ENCODE measurements at regions not wholly inside any gene's neighbourhood (a gene's known extent, or its start where the extent isn't known, plus 50 kb on each side); places are given as distances from the start of the nearest gene placed in this dataset.

DNA sequence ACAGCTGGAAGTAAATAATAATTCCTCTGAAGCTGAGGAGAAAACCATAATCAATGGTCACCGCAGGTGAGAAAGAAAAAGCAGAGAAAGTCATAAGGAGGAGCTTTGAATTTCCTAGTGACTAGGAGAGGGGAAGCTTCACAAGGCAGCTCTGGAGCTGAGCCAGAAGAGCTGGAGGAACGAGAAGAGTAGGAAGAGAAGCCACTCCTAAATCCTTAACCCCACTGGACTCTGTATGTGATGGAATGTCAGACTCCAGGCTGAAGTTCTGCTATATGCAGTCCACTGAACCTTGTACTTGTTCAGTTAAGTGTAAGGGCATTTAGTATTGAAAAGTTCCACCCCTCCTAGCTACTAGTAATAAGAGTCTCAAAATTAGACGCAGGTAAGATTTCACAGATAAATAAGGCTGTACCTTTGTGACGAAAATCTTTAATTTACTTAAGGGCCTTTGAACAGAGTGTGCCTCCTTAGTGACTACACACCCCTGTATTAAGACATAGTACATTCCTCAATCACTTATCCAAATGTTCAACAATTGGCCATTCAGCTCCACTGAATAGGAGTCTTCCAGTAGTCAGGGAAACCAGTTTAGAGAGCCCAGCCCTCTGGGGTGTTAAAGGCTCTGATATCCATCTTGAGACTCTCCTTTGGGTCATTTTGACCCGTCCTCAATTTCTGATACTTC is 71.4 kb upstream of the UFL1 start:
- Histone ChIP-seq H3K27me3 (ENCODE audit: insufficient read depth, low read length) (no peaks in the 10 kb centered on the region), H2AFZ (ENCODE audit: low read length) (no peak overlapping the region), H3K4me3 (ENCODE audit: insufficient read depth, low read length) (no peak overlapping the region), H4K20me1 (ENCODE audit: insufficient read depth, low read length) (no peaks in the 10 kb centered on the region), H3K36me3 (ENCODE audit: insufficient read depth, low read length) (no peaks in the 10 kb centered on the region), H3K79me2 (ENCODE audit: insufficient read depth, low read length) (no peaks in the 10 kb centered on the region), H3K4me2 (ENCODE audit: insufficient read depth, low read length) (no peak overlapping the region), H3K9me3 (ENCODE audit: low read depth, low read length) (peaks cover 4% of the 10 kb centered on the region), H3K4me1 (ENCODE audit: insufficient read depth, low read length) (no peaks in the 10 kb centered on the region), H3K27ac (ENCODE audit: low read depth, low read length) (no peak overlapping the region)
- no peak for DNase-seq (ENCODE audit: insufficient read length, low spot score, missing footprints)
- TF ChIP-seq, protein P1, sequence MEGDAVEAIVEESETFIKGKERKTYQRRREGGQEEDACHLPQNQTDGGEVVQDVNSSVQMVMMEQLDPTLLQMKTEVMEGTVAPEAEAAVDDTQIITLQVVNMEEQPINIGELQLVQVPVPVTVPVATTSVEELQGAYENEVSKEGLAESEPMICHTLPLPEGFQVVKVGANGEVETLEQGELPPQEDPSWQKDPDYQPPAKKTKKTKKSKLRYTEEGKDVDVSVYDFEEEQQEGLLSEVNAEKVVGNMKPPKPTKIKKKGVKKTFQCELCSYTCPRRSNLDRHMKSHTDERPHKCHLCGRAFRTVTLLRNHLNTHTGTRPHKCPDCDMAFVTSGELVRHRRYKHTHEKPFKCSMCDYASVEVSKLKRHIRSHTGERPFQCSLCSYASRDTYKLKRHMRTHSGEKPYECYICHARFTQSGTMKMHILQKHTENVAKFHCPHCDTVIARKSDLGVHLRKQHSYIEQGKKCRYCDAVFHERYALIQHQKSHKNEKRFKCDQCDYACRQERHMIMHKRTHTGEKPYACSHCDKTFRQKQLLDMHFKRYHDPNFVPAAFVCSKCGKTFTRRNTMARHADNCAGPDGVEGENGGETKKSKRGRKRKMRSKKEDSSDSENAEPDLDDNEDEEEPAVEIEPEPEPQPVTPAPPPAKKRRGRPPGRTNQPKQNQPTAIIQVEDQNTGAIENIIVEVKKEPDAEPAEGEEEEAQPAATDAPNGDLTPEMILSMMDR (IDR thresholded peaks at IDR 0.05; ENCODE audit: extremely low read depth, low read depth, low read length) = no peak

DNA sequence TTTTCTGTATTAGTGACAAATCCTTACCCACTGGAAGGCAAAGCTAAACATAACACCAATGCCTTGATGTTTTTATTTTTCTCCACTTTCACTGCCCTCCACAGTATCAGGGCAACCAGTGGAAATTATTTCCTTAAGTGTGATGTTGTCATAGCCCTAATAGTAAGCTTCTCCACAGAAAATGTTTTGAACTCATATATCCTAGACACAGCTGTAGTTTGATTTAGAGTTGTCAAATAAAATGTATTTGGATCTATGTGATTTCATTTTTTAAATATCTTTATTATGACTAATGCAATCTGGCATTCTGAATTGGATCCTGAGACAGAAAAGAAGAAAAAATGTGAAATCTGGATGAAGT is 70.9 kb upstream of the UFL1 start:
- Histone ChIP-seq H3K4me1 (ENCODE audit: insufficient read depth, low read length) (no peaks in the 10 kb centered on the region), H3K4me3 (ENCODE audit: insufficient read depth, low read length) (no peak overlapping the region), H2AFZ (ENCODE audit: low read length) (no peak overlapping the region), H3K4me2 (ENCODE audit: insufficient read depth, low read length) (no peak overlapping the region), H3K27me3 (ENCODE audit: insufficient read depth, low read length) (no peaks in the 10 kb centered on the region), H3K36me3 (ENCODE audit: insufficient read depth, low read length) (no peaks in the 10 kb centered on the region), H3K79me2 (ENCODE audit: insufficient read depth, low read length) (no peaks in the 10 kb centered on the region), H4K20me1 (ENCODE audit: insufficient read depth, low read length) (no peaks in the 10 kb centered on the region), H3K9me3 (ENCODE audit: low read depth, low read length) (peaks cover 4% of the 10 kb centered on the region), H3K27ac (ENCODE audit: low read depth, low read length) (no peak overlapping the region)
- TF ChIP-seq, protein P1 (IDR thresholded peaks at IDR 0.05; ENCODE audit: extremely low read depth, low read depth, low read length) = no peak
- DNase-seq (ENCODE audit: insufficient read length, low spot score, missing footprints) = no peak

DNA sequence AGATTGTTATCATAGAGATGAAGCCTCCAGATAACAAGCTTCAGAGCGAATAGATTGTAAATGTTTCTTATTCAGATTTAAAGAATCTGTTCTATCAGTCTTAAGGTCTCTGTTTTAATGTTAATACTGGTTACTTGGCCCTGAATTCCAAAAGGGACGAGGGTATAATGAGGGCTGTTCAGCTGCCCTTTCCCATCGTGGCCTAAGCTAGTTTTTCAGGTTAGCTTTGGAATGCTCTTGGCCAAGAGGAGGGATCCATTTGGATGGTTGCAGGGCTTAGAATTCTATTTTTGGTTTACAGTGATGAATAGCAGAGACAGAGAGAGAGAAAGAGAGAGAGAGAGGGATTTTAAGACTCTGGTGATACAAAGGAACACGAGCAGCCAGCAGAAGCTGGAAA is 62.8 kb upstream of the UFL1 start:
- Histone ChIP-seq H2AFZ (ENCODE audit: low read length) (no peak overlapping the region), H3K9me3 (ENCODE audit: low read depth, low read length) (peaks cover 3% of the 10 kb centered on the region)

DNA sequence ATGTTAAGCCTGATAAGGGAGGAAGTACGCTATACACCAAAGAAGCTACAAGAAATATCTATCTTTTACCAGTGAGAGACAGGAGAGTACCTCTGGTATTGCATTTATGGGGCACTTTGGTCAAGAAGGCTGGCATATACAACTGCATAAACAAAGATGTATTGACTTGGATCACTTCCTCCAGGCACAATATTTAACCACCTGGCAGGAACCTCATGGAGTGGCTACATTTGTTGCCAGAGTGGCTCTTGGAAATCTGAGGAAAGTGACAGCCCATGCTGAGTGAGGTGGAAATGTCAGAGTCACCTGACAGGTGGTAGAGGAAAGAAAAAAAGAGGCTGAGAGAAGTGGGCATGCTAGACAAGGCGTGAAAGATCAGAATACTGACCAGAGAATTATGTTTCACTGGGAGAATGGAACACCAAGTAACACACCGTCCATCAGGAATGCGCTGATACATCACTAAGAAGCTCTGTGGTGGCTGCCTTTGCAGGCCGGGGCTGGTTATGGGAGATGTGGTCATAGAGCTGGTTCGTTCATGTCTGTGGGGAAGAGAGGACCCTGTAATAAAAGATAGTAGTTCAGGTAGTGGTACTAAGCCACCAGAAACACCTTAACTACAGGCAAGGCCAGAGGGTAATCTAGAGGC is 61.4 kb upstream of the UFL1 start:
- Histone ChIP-seq H3K79me2 (ENCODE audit: insufficient read depth, low read length) (no peaks in the 10 kb centered on the region), H3K4me2 (ENCODE audit: insufficient read depth, low read length) (no peak overlapping the region), H3K4me1 (ENCODE audit: insufficient read depth, low read length) (no peaks in the 10 kb centered on the region), H4K20me1 (ENCODE audit: insufficient read depth, low read length) (no peaks in the 10 kb centered on the region), H3K4me3 (ENCODE audit: insufficient read depth, low read length) (no peak overlapping the region), H3K27ac (ENCODE audit: low read depth, low read length) (no peak overlapping the region), H3K9me3 (ENCODE audit: low read depth, low read length) (peaks cover 3% of the 10 kb centered on the region), H3K27me3 (ENCODE audit: insufficient read depth, low read length) (no peaks in the 10 kb centered on the region), H3K36me3 (ENCODE audit: insufficient read depth, low read length) (no peaks in the 10 kb centered on the region), H2AFZ (ENCODE audit: low read length) (no peak overlapping the region)
- DNase-seq (ENCODE audit: insufficient read length, low spot score, missing footprints) = no peak
- TF ChIP-seq, protein P1 (IDR thresholded peaks at IDR 0.05; ENCODE audit: extremely low read depth, low read depth, low read length) = no peak

More for the DNA sequence above, 62.8 kb upstream of the UFL1 start:
- Histone ChIP-seq H3K36me3 (ENCODE audit: insufficient read depth, low read length) (no peaks in the 10 kb centered on the region), H3K79me2 (ENCODE audit: insufficient read depth, low read length) (no peaks in the 10 kb centered on the region), H3K27ac (ENCODE audit: low read depth, low read length) (no peak overlapping the region), H3K4me2 (ENCODE audit: insufficient read depth, low read length) (no peak overlapping the region), H3K27me3 (ENCODE audit: insufficient read depth, low read length) (no peaks in the 10 kb centered on the region), H3K4me3 (ENCODE audit: insufficient read depth, low read length) (no peak overlapping the region), H3K4me1 (ENCODE audit: insufficient read depth, low read length) (no peaks in the 10 kb centered on the region), H4K20me1 (ENCODE audit: insufficient read depth, low read length) (no peaks in the 10 kb centered on the region)
- DNase-seq (ENCODE audit: insufficient read length, low spot score, missing footprints) = no peak
- TF ChIP-seq, protein P1 (IDR thresholded peaks at IDR 0.05; ENCODE audit: extremely low read depth, low read depth, low read length) = no peak
